H1 (cell line): ENCODE measurements at regions not wholly inside any gene's neighbourhood (a gene's known extent, or its start where the extent isn't known, plus 50 kb on each side); places are given as distances from the start of the nearest gene placed in this dataset.

Source experiments
- CREB1 ChIP-seq: IDR thresholded peaks from 2 replicates; pipeline ENCODE4 v1.6.1; 2012; ENCODE audit warnings: inconsistent platforms
- EZH2 ChIP-seq: fragments of 200-600 bp; sonication (generic); IDR thresholded peaks from 2 replicates; pipeline ENCODE4 v1.7.1; 2012; ENCODE audit warnings: low read depth, mild to moderate bottlenecking, moderate library complexity, low read length, inconsistent platforms; ENCODE audit not compliant: severe bottlenecking
- HDAC6 ChIP-seq: IDR thresholded peaks from one replicate; pipeline ENCODE4 v1.7.1; 2012; ENCODE audit warnings: low read depth, mild to moderate bottlenecking, inconsistent platforms, low read length, moderate library complexity
- JUN ChIP-seq: IDR thresholded peaks from 2 replicates; pipeline ENCODE4 v1.6.1; 2011; ENCODE audit warnings: low read depth, mild to moderate bottlenecking, improper control_type of control experiment, low read length
- PHF8 ChIP-seq: fragments of 200-600 bp; sonication (generic); conservative IDR thresholded peaks from 2 replicates; pipeline ENCODE4 v1.7.1; 2012; ENCODE audit warnings: low read depth, mild to moderate bottlenecking, inconsistent platforms, low read length, moderate library complexity
- SIN3A ChIP-seq, 2 experiments: IDR thresholded peaks in 1 of 2; conservative IDR thresholded peaks in 1 of 2; 2 replicates each; pipeline ENCODE4 v1.6.1; 2011 to 2012; ENCODE audit warnings: low read length in 2 of 2, improper control_type of control experiment in 1 of 2, low read depth in 1 of 2, mild to moderate bottlenecking in 1 of 2
- SP4 ChIP-seq: IDR thresholded peaks from 2 replicates; pipeline ENCODE4 v1.6.1; 2012; ENCODE audit warnings: low read length, inconsistent platforms
- TF ChIP-seq, protein P1 (sequence below): IDR thresholded peaks from 2 replicates; pipeline ENCODE4 v1.6.1; 2012; ENCODE audit warnings: low read length, inconsistent platforms

DNA sequence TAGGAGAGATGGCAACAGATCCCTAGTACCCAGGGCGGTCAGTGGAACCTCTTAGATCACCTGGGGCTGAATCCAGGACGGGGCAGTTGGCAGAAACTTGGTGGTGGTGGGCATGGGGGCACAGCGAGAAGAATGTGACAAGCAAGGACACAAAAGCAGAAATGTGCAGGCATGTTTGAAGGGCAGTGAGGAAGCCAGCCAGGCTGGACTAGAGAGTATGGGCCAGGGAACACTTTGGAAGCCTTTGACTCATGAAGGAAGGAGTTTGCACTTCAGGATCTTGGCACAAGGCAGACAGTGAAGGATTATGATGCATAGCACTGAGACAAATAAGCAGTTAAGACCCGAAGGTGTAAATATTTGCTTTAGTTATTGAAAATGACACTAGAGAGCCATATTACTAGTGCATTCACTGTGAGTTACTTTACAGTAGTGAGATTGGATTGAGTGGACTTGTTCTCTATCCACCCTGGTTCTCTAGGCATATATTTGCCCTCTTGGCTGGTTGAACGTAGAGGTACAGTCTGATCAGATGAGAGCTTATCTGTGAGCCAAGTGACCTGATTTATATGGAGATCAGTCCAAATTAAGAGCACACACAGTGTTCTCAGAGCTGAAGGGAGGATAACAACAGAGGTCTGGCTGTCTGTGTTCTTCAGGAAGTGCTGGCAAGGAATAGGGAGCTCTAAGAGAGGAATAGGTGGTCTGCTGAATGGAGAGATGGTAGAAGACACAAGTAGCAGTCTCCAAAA lies 210.4 kb downstream of the SNX19 start (continued):
- TF ChIP-seq HDAC6 (no peak), CREB1 (no peak), SIN3A (conservative IDR thresholded peaks at IDR 0.05 in 1 of 2, IDR thresholded peaks at IDR 0.05 in 1 of 2; ENCODE audit: low read depth in 1 of 2, low read length in 2 of 2) (no peak), EZH2 (no peak), PHF8 (no peak), SP4 (no peak), JUN (no peak)
- TF ChIP-seq, protein P1, sequence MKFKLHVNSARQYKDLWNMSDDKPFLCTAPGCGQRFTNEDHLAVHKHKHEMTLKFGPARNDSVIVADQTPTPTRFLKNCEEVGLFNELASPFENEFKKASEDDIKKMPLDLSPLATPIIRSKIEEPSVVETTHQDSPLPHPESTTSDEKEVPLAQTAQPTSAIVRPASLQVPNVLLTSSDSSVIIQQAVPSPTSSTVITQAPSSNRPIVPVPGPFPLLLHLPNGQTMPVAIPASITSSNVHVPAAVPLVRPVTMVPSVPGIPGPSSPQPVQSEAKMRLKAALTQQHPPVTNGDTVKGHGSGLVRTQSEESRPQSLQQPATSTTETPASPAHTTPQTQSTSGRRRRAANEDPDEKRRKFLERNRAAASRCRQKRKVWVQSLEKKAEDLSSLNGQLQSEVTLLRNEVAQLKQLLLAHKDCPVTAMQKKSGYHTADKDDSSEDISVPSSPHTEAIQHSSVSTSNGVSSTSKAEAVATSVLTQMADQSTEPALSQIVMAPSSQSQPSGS = no peak
